BLaER1 (cell line): ENCODE measurements at regions not wholly inside any gene's neighbourhood (a gene's known extent, or its start where the extent isn't known, plus 50 kb on each side); places are given as distances from the start of the nearest gene placed in this dataset.
"Not testable (repeated sequence)": the region's sequence is repeated elsewhere in the genome, so short reads cannot be mapped to it uniquely, and the experiment has no call there.

Experiments used
- H3K27ac ChIP-seq: shearing (Covaris generic); formaldehyde crosslinking; 2 replicates; pipeline ENCODE4 v1.8.1; 2022
- H3K27me3 ChIP-seq: shearing (Covaris generic); formaldehyde crosslinking; 2 replicates; pipeline ENCODE4 v1.8.1; 2022
- H3K36me3 ChIP-seq: shearing (Covaris generic); formaldehyde crosslinking; 2 replicates; pipeline ENCODE4 v1.8.1; 2022
- H3K4me1 ChIP-seq: shearing (Covaris generic); formaldehyde crosslinking; 2 replicates; pipeline ENCODE4 v1.8.1; 2022
- H3K4me2 ChIP-seq: shearing (Covaris generic); formaldehyde crosslinking; 2 replicates; pipeline ENCODE4 v1.8.1; 2022
- H3K4me3 ChIP-seq: shearing (Covaris generic); formaldehyde crosslinking; 2 replicates; pipeline ENCODE4 v1.8.1; 2022
- H3K9ac ChIP-seq: shearing (Covaris generic); formaldehyde crosslinking; 2 replicates; pipeline ENCODE4 v1.8.1; 2022
- H3K9me3 ChIP-seq: shearing (Covaris generic); formaldehyde crosslinking; 2 replicates; pipeline ENCODE4 v1.8.1; 2022
- H4K20me1 ChIP-seq: shearing (Covaris generic); formaldehyde crosslinking; 2 replicates; pipeline ENCODE4 v1.8.1; 2022
- Cebpa-rat ChIP-seq: shearing (Covaris generic); IDR thresholded peaks from 2 replicates; pipeline ENCODE4 v1.8.1; 2022

DNA sequence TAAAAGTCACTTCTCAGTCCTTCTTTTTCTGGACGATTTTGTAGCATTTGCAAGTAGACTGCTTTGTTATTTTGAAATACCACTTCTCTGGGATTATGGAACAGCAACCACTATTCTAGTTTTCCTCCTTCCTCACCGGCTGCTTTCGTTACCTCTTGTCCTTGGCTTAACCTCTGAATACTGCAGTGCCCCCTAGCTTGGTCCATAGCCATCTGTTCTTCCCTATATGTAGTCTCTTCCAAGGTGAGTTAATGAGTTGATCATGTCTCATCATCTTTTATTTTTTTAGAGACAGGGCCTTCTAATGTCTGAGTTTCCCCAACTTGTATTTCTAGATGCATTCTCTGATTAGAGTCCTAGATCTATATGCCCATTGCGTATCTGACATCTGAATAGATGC lies 694.3 kb downstream of the NTRK3 start:
- Histone ChIP-seq H4K20me1 (no peaks in the 10 kb centered on the region), H3K9me3 (no peaks in the 10 kb centered on the region), H3K36me3 (no peaks in the 10 kb centered on the region), H3K4me1 (no peaks in the 10 kb centered on the region), H3K27ac (no peak overlapping the region), H3K9ac (no peak overlapping the region), H3K27me3 (no peaks in the 10 kb centered on the region), H3K4me3 (no peak overlapping the region), H3K4me2 (no peak overlapping the region)
- TF ChIP-seq Cebpa-rat, result no peak

DNA sequence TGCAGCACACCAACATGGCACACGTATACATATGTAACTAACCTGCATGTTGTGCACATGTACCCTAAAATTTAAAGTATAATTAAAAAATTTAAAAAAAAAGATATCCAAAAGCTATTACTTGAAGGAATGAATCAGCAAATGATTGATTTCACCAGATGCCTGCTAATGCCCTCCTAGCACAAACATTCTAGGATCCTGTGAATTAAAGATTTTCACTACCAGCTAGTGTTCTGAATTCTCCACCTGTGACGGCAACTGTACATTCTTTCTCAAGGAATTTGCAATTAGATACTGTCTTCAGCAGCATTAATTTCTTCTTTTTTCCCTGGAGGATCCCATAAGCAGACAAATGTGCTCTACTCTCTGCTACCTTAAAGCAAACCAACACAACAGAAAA lies 694.9 kb downstream of the NTRK3 start:
- Histone ChIP-seq H3K36me3 (no peaks in the 10 kb centered on the region), H3K4me3 (no peak overlapping the region), H3K4me1 (no peaks in the 10 kb centered on the region), H3K9ac (no peak overlapping the region), H3K27me3 (no peaks in the 10 kb centered on the region), H3K27ac (no peak overlapping the region), H3K9me3 (no peaks in the 10 kb centered on the region), H3K4me2 (no peak overlapping the region), H4K20me1 (no peaks in the 10 kb centered on the region)
- TF ChIP-seq Cebpa-rat, result no peak

DNA sequence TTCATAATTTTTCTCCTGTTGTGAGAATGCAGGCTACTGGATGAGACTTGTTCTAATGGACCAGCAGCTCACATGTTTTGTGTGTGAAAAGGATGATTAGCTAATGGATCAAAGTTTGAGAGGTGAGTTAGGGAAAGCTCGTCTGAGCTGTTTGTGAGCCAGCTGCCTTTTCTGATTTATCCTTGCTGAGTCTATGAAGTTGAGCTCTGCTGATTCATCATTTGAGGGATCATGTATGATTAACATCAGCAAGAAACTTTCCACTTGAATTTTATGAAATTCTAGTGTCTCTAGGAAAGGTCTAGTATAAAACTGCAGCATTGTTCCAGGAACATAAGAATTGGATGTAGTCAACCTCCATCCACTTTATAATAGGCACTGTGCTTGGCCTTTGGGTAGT lies 698.7 kb downstream of the NTRK3 start:
- Histone ChIP-seq H3K27ac (no peak overlapping the region), H3K4me3 (no peak overlapping the region), H3K4me2 (no peak overlapping the region), H3K9ac (no peak overlapping the region), H3K4me1 (no peaks in the 10 kb centered on the region), H4K20me1 (no peaks in the 10 kb centered on the region), H3K36me3 (no peaks in the 10 kb centered on the region), H3K9me3 (peaks cover 13% of the 10 kb centered on the region; the same call in 1 of the 2 replicates), H3K27me3 (no peaks in the 10 kb centered on the region)
- TF ChIP-seq Cebpa-rat, result no peak

DNA sequence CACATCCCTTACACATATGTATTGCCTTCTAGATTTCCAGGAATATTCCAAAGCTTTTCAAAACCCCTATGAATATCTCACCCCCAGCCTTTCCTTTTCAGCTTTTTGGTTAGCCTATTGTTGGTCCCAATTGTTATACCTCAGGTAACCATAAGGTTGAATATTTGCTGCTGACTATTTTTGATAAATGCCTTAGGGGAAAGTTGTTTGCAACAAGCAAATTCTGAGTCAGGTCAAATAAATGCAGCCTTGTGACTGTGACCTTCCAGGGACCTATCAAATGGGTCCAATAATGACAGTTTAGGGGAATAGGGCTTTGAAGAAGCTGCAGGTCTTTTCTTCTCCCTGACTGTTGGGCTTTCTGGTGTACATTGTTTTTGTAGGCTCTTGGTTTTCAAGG lies 699.7 kb downstream of the NTRK3 start:
- no peak for TF ChIP-seq Cebpa-rat
- Histone ChIP-seq H4K20me1 (no peaks in the 10 kb centered on the region), H3K9ac (no peak overlapping the region), H3K4me2 (no peak overlapping the region), H3K4me3 (no peak overlapping the region), H3K4me1 (no peaks in the 10 kb centered on the region), H3K27me3 (no peaks in the 10 kb centered on the region), H3K36me3 (no peaks in the 10 kb centered on the region), H3K27ac (no peak overlapping the region), H3K9me3 (peaks cover 13% of the 10 kb centered on the region; the same call in 1 of the 2 replicates)

DNA sequence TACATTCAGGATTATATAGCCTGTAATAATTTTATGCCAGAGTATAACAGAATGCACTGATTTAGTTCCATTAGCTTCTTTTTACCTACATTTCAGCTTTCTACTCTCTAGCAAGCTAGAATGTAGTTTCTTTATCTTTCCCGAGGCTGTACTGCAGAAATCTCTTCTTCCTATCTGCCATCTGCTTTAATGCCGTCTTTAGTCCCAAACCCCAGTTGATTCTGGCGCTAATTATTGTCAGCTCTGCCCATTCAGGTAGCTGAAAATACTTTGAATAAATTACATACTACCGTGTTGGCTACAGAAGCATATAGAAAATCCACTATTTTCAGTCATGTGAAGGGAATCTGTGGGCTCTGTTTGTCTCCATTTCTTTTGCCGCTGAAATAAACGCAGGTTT lies 706.7 kb downstream of the NTRK3 start:
- Histone ChIP-seq H4K20me1 (no peaks in the 10 kb centered on the region), H3K36me3 (no peaks in the 10 kb centered on the region), H3K9ac (no peak overlapping the region), H3K27ac (no peak overlapping the region), H3K4me3 (no peak overlapping the region), H3K4me2 (no peak overlapping the region), H3K4me1 (no peaks in the 10 kb centered on the region), H3K9me3 (peaks cover 13% of the 10 kb centered on the region; the same call in 1 of the 2 replicates), H3K27me3 (no peaks in the 10 kb centered on the region)
- TF ChIP-seq Cebpa-rat, result no peak

DNA sequence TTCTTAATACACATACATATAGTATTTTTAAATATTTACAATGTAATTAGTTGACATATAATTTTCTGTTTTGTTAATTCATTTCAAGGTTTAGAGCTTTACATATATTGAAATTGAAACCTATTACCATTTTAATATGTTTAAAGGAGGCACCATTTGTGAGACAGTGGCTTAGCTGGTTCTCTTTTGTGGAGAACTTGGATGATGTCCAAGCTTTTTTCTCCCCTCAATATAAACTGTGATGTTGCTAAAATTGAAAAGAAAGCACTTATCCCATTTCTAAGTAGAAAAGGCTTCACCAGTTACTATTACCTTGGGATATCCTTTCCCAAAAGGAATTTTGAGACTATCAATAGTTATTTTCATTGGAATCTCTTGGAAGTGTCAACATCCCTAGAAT lies 707.2 kb downstream of the NTRK3 start:
- Histone ChIP-seq H3K27me3 (no peaks in the 10 kb centered on the region), H3K9ac (no peak overlapping the region), H3K9me3 (peaks cover 12% of the 10 kb centered on the region; the same call in 1 of the 2 replicates), H3K4me1 (no peaks in the 10 kb centered on the region), H3K4me3 (no peak overlapping the region), H4K20me1 (no peaks in the 10 kb centered on the region), H3K36me3 (no peaks in the 10 kb centered on the region), H3K4me2 (no peak overlapping the region), H3K27ac (no peak overlapping the region)
- no peak for TF ChIP-seq Cebpa-rat

DNA sequence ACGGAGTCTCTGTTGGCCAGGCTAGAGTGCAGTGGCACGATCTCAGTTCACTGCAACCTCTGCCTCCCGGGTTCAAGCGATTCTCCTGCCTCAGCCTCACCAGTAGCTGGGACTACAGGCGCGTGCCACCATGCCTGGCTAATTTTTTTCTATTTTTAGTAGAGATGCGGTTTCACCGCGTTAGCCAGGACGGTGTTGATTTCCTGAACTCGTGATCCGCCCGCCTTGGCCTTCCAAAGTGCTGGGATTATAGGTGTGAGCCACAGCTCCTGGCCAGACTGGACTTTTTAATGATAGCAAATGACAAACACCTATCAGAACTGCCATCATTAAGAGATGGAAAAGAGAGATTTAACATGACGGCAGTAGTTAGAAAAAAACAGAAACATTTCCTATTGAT lies 707.9 kb downstream of the NTRK3 start:
- H3K4me2 ChIP-seq, H3K9me3 ChIP-seq, H4K20me1 ChIP-seq: not testable (repeated sequence)

DNA sequence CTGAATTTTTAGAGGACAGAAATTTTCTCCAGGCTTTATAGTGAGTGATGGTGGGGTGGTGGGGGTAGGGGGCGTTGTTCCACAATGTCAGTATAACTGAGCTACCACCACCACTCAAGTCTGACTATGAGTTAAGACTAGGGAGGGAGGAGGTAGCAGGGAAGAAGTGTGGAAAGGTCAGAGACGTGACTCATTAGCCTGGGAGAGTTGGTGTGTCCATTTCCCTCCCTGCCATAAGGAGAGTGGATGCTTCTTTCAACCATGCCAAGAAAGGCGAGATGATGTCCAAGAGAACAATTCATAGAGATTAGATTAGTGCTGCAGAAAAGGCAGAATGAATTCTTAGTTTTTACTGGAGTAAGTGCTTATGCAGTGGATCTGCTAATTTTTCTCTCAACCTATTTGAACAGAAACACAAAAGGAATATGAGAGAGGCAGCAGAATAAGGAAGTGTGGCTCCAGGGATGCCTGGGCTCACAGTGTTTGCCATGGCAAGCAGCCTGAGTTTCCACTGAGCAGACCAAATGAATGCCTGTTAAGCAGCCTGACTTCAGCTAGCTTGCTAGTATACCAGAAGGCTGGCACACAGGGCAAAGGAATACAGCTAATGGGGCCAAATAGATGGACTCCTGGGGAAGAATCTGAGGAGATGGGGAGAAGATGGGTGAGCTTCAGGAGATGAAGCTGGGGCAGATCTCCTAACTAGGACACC lies 708.9 kb downstream of the NTRK3 start:
- H3K27ac ChIP-seq, result no peak overlapping the region
- H3K9me3 ChIP-seq, result no peaks in the 10 kb centered on the region
- TF ChIP-seq Cebpa-rat, result no peak
- H3K4me1 ChIP-seq, result no peaks in the 10 kb centered on the region
- H3K36me3 ChIP-seq, result no peaks in the 10 kb centered on the region
- no peak overlapping the region for H3K9ac ChIP-seq
- no peaks in the 10 kb centered on the region for H4K20me1 ChIP-seq
- H3K4me2 ChIP-seq, result no peak overlapping the region
- no peak overlapping the region for H3K4me3 ChIP-seq
- H3K27me3 ChIP-seq, result no peaks in the 10 kb centered on the region

More for the DNA sequence above, 707.9 kb downstream of the NTRK3 start:
- H3K27me3 ChIP-seq, H3K9ac ChIP-seq, H3K27ac ChIP-seq, H3K36me3 ChIP-seq, H3K4me3 ChIP-seq, H3K4me1 ChIP-seq: not testable (repeated sequence)

DNA sequence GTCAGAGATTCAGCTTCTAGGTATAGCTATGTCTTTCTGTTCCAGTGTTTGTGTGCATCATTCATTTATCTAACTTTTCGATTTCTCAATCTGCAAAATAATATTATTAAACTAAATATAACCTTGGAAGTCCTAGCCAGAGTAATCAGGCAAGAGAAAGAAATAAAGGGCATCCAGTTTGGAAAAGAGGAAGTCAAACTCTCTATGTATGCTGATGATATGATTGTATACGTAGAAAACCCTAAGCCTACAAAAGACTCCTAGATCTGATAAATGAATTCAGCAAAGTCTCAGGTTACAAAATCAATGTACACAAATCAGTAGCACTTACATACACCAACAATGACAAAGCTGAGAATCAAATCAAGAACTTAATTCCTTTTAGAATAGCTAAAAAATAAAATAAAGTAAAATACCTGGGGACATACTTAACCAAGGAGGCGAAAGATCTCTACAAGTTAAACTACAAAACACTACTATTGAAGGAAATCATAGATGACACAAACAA lies 718.2 kb downstream of the NTRK3 start:
- H3K9ac ChIP-seq, result no peak overlapping the region
- H3K27ac ChIP-seq, result no peak overlapping the region
- H3K4me1 ChIP-seq, result no peaks in the 10 kb centered on the region
- no peaks in the 10 kb centered on the region for H3K36me3 ChIP-seq
- no peaks in the 10 kb centered on the region for H4K20me1 ChIP-seq
- no peak overlapping the region for H3K4me2 ChIP-seq
- H3K27me3 ChIP-seq, result no peaks in the 10 kb centered on the region
- H3K4me3 ChIP-seq, result no peak overlapping the region
- peaks cover 9% of the 10 kb centered on the region for H3K9me3 ChIP-seq
- TF ChIP-seq Cebpa-rat, result no peak

DNA sequence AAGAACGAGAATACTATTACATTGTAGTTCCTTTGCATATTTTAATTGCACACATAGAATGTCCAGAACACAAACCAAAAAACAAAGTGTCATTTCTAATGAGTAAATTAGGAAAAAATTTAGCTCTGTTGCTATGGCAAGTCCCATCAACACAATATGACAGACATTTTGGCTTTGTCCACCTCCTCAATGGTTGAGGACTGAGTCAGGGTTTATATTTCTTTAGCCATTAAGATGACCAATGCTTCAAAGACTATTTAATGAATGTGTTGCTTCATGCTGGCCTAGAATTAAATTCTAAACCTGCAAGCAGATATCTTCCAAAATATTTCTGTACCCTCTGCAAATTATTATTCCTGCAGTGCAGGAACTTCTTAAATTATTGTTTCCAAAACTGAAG lies 719.2 kb downstream of the NTRK3 start:
- Histone ChIP-seq H3K9me3 (peaks cover 14% of the 10 kb centered on the region), H3K4me1 (no peaks in the 10 kb centered on the region), H3K4me2 (no peak overlapping the region), H4K20me1 (no peaks in the 10 kb centered on the region), H3K36me3 (no peaks in the 10 kb centered on the region), H3K27ac (no peak overlapping the region), H3K9ac (no peak overlapping the region), H3K4me3 (no peak overlapping the region), H3K27me3 (no peaks in the 10 kb centered on the region)
- TF ChIP-seq Cebpa-rat, result no peak

DNA sequence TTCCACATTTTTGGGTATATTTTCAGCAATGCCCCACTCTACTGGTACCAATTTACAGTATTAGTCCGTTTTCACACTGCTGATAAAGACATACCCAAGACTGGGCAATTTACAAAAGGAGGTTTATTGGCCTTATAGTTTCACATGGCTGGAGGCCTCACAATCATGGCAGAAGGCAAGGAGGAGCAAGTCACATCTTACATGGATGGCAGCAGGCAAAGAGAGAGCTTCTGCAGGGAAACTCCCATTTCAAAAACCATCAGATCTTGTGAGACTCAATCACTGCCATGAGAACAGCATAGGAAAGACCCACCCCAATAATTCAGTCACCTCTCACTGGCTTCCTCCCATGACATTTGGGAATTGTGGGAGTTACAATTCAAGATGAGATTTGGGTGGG lies 722.9 kb downstream of the NTRK3 start:
- H3K4me2 ChIP-seq, H3K27me3 ChIP-seq, H3K9ac ChIP-seq, H3K36me3 ChIP-seq, H3K4me1 ChIP-seq, H3K4me3 ChIP-seq, H3K27ac ChIP-seq, H4K20me1 ChIP-seq: not testable (repeated sequence)
- peaks cover 14% of the 10 kb centered on the region for H3K9me3 ChIP-seq
